ENCODE measurements at regions not wholly inside any gene's neighbourhood (a gene's known extent, or its start where the extent isn't known, plus 50 kb on each side); places are given as distances from the start of the nearest gene placed in this dataset.

GRCh38 chr20:12762725-12763124, 246.0 kb upstream of the SPTLC3 start:
- DNase-seq: peak; percentile 1

- DNase-seq: no peak
These were observed 245.4 kb upstream of the SPTLC3 start for GRCh38 chr20:12763406-12763805.

GRCh38 chr20:12764053-12764452, 244.7 kb upstream of the SPTLC3 start:
- no peak for DNase-seq

DNA sequence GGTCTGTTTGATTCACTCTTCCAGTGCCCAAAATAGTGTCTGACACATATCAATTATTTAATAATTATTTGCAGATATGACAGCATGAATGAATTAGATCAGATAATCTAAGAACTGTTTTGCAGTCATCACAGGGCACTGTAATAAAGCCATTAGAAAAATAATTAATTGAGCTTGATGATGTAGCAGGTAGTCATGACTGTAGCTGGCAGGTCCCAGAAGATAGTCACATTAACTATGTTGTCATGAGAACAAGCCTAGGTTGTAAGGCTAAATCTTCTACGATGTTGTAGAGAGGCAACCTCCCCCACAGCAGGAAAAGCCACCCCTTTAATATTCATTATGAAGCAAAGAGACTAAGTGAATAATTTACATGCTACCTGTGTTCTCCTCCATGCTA, 243.9 kb upstream of the SPTLC3 start:
- no peak for DNase-seq

- no peak for DNase-seq
These were observed 234.8 kb upstream of the SPTLC3 start for GRCh38 chr20:12773936-12774335.

- DNase-seq: no peak
These were observed 233.7 kb upstream of the SPTLC3 start for GRCh38 chr20:12775041-12775440.

DNA sequence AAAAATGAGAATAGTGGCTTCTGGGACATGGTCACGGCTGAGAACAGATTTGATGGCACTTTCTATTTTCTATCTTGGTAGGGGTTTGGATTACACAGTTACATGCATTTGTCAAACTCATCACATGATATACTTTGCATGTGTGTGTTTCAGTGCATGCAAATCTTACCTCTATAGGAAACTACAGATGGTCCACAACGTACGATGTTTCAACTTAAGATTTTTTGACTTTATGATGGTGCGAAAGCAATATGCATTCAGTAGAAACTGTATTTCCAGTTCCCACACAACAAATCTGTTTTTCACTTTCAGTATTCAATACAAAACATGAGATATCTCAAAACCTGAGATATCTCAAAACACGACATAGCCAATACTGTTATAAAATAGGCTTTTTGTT, 231.8 kb upstream of the SPTLC3 start:
- DNase-seq: no peak

- DNase-seq: no peak
These were observed 222.5 kb upstream of the SPTLC3 start for GRCh38 chr20:12786276-12786675.

GRCh38 chr20:12788632-12789299, 220.0 kb upstream of the SPTLC3 start:
- DNase-seq: no peak

GRCh38 chr20:12790859-12791258, 217.9 kb upstream of the SPTLC3 start:
- no peak for DNase-seq

- DNase-seq: no peak
These were observed 210.5 kb upstream of the SPTLC3 start for GRCh38 chr20:12798286-12798685.

- DNase-seq: no peak
These were observed 200.7 kb upstream of the SPTLC3 start for GRCh38 chr20:12808006-12808567.

GRCh38 chr20:12815231-12815768, 193.5 kb upstream of the SPTLC3 start:
- DNase-seq: no peak

DNA sequence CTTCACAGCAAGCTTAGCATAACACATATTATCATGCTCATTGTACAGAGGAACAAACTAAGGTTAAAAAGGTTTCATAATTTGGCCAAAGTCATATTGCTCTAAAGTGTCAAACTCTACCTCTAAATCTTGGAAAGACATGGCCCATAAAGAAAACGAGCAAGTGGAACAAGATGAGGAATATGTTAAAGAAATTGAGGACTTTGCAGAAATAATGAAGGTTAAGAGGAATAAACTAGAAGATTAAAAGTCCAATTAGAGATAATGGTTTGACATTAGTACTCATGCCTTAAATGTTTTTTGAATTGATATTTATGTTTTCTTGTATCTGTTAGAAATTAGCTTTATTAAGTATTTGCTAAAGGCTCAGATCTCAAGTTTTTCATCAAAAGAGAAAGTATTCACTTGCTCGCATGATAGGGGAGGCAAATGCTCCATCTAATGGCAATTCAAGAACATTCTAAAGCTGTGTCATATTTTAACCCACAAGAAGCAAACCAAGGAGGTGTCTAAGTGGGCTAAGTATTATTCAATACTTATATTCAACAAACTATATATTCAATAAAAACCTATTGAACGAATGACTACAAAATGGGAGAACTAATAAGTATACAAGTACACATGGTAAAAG, 192.9 kb upstream of the SPTLC3 start:
- no peak for DNase-seq

GRCh38 chr20:12821249-12821648, 187.5 kb upstream of the SPTLC3 start:
- no peak for DNase-seq

DNA sequence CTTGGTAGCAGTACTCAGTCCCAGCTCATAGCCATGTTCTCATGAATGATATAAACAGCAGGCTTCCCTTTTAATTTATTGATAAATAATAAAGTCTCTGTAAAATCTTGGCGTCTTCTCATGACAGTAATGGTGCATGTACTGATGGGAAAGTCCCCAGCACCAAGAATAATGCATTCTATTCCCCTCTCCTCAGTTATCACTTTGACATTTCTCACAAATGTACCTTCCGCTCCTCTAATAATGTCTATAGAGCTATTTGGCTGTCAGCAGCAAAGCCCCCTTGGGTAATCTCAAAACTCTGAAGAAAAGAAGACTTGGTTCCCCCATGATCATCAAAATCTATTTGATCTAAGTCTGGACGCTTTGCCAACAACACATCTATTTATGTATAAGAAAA, 185.0 kb upstream of the SPTLC3 start:
- DNase-seq: no peak

DNA sequence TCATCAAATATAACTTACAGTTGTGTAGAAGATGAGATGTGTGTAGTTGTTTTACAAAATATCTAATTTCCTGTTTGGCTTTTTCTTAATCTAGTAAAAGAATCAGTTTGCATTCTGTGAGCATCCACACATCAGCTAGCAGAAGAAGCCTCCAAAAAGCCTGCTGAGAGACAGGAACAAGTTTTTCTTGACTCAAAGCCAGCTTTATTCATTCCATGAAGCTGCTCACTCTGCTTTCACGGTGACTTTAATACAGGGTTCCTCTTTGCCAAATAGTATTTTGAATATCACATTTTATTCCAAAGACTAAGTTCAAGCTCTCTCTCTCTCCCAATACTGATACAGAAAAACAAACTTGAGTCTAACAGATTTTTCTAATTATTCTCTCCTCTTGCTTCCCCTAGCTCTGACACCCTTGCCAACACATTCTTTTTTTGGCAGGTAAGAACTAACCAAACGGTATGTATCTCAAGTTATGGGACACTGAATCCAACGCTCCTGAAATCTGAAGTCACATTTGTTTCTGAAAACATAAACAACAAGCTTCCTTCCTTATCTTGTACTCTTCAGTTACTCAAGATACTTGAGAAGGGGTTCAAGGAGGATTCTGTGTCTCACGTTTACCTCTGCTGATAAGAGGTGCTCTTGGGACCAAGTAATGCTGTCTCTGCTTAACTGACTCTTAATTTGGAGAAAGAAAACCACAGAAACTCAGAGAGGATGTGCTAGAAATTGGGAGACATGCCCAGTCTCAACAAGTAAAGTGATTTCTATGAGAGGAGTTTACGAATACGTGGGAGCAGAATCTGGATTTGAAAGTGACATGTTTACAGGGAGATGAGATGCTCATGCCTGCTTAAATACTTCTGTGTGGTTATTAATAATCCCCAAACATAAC, 184.2 kb upstream of the SPTLC3 start:
- DNase-seq: no peak

DNA sequence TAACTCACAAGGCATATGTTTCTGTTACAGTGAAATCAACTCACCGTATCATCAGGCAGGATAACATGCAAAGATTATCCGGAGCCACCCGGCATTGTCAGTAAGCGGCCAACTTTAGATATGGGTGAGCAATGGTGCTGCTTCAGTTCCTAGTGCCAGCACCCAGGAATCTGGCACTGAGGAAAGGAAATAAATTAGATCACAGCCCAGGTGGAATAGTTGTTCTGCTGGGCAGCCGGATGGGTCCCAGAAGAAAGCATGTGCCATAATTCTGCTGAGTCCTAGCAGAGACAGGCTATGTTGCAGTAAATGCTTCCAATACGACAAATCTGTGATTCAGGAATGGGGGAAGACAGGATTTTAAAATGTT, 183.6 kb upstream of the SPTLC3 start:
- DNase-seq: no peak

- DNase-seq: no peak
These were observed 180.9 kb upstream of the SPTLC3 start for GRCh38 chr20:12827816-12828385.

- no peak for DNase-seq
These were observed 179.6 kb upstream of the SPTLC3 start for GRCh38 chr20:12829170-12829569.

DNA sequence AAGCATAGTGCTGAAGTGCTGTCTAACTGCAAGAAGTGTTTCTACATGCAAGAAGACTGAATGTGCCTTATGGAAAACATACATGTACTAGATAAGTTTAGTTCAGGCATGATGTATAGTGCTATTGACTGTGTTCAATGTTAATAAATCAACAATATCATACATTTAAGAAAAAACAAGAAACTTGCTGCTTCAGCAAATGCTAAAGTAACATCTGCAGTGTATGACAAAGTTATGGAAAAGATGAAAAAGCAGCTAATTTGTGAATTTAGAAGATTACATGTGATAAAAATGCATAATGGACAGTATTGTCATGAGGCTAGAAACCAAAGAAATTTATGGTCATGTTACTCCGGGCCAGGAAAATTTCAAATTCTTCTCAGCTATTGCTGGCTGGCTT, 174.9 kb upstream of the SPTLC3 start:
- no peak for DNase-seq

- no peak for DNase-seq
These were observed 172.8 kb upstream of the SPTLC3 start for GRCh38 chr20:12835999-12836398.

- DNase-seq: no peak
These were observed 171.1 kb upstream of the SPTLC3 start for GRCh38 chr20:12837646-12838045.
